Activated naive CD8-positive, alpha-beta T cell (primary cell): ENCODE measurements at regions not wholly inside any gene's neighbourhood (a gene's known extent, or its start where the extent isn't known, plus 50 kb on each side); places are given as distances from the start of the nearest gene placed in this dataset.

Source experiments
- H3K27ac Mint-ChIP-seq: one replicate; pipeline ENCODE4 v1.8.0; 2021; ENCODE audit warnings: mixed read lengths
- H3K27me3 Mint-ChIP-seq: one replicate; pipeline ENCODE4 v1.8.0; 2021; ENCODE audit warnings: mixed read lengths
- H3K36me3 Mint-ChIP-seq: one replicate; pipeline ENCODE4 v1.8.0; 2021; ENCODE audit warnings: mixed read lengths
- H3K4me1 Mint-ChIP-seq: one replicate; pipeline ENCODE4 v1.8.0; 2021; ENCODE audit warnings: low read depth, mixed read lengths
- H3K4me3 Mint-ChIP-seq: one replicate; pipeline ENCODE4 v1.8.0; 2021; ENCODE audit warnings: mild to moderate bottlenecking, mixed read lengths
- H3K9me3 Mint-ChIP-seq: one replicate; pipeline ENCODE4 v1.8.0; 2021; ENCODE audit warnings: low read depth, mixed read lengths

DNA sequence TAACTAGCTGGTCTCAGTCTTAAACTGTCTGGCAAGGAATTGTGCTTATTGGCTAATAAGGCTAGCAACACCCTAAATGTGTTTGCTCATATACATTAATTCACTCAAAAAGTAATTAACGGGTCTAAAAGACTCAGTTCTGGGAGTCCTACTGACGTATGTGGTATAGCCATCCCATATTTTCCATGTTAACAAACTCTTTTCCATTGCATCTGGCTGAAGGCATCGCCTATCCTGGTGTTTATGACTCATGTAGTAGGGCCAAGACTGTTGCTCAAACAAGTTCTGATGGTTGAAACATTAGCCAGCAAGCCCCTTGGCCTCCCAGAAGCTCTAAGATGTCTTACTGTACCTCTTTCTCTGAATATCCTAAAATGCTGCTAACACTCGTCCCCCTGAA, 98.5 kb downstream of the PHLDA1 start:
- no peaks in the 10 kb centered on the region for H3K36me3 Mint-ChIP-seq
- H3K27ac Mint-ChIP-seq, result peak overlapping the region; percentile 76
- peaks cover 29% of the 10 kb centered on the region for H3K4me1 Mint-ChIP-seq
- no peaks in the 10 kb centered on the region for H3K9me3 Mint-ChIP-seq
- H3K4me3 Mint-ChIP-seq, result no peak overlapping the region
- no peaks in the 10 kb centered on the region for H3K27me3 Mint-ChIP-seq

- Mint-ChIP-seq H3K4me3 (no peak overlapping the region), H3K36me3 (no peaks in the 10 kb centered on the region), H3K27me3 (no peaks in the 10 kb centered on the region), H3K4me1 (peaks cover 29% of the 10 kb centered on the region), H3K9me3 (peaks cover 5% of the 10 kb centered on the region), H3K27ac (peak overlapping the region; percentile 24)
Observed at GRCh38 chr12:75932241-75932640, 99.3 kb downstream of the PHLDA1 start.

DNA sequence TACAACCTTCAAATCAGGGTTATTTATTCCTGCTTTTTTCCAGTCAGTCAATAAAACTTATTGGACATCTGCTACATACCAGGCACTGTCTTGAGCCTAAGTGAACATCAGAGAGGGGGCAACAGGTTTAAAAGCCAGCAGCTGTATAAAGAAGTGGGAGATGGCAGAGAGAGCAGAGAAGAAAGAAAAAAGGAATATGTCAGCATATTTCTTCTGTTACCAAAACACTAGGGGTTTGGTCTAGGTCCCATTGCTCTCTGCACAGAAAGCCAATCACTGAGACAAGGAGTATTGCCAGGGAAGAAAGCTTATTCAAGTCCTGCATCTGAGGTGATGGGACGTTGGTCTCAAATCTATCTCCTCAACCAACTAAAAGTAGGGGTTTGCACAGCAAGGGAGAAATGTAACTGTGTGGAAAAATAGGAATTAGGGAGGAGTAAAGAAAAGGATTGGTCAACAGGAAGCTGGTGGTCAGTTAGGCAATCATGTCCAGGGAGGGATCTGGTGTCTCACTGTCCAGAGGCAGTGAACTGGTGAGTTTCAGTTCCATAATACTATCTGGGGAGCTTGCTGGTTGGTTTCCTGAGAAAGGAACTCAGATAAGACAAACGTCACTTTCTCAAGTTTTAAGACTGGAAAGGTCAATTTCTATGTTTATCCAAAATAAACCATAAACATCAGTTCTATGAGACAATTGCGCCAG, 107.5 kb downstream of the PHLDA1 start:
- peaks cover 7% of the 10 kb centered on the region for H3K36me3 Mint-ChIP-seq
- H3K4me3 Mint-ChIP-seq, result no peak overlapping the region
- H3K4me1 Mint-ChIP-seq, result peaks cover 9% of the 10 kb centered on the region
- H3K9me3 Mint-ChIP-seq, result peaks cover 13% of the 10 kb centered on the region
- no peaks in the 10 kb centered on the region for H3K27me3 Mint-ChIP-seq
- no peak overlapping the region for H3K27ac Mint-ChIP-seq

DNA sequence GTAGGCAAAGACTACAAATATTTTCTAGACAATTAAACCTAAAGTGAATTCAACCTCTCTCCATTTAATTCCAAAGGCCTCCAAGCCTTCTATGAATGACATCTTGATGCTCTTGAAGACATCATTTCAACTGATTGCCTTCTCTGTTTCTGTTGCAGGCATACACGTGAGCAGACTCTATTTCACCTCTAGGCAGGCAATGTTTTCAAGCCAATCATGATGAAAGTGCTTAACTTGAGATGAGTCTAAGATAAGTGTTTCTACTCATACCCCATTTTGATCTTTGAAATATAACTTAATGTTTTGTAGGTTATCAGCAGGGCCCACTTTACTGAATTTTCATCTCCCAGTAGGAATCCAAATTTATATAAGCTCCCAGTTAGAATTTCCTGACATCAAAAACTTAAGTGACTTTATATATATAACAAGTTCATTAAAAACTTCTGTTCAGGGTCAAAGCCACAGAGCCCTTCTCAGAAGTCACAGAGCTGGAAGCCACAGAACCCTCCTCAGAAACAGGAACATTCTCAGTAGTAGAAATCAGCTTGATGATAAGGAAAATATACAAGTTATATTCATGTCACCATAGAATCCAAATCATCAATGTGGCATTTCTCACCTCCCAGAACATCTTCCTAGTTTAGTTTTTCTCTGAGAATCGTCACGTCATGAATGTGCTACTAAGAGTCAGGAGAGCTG, 108.5 kb downstream of the PHLDA1 start:
- peaks cover 9% of the 10 kb centered on the region for H3K4me1 Mint-ChIP-seq
- H3K27me3 Mint-ChIP-seq, result no peaks in the 10 kb centered on the region
- peak overlapping the region; percentile 11 for H3K27ac Mint-ChIP-seq
- no peak overlapping the region for H3K4me3 Mint-ChIP-seq
- peaks cover 13% of the 10 kb centered on the region for H3K9me3 Mint-ChIP-seq
- peaks cover 7% of the 10 kb centered on the region for H3K36me3 Mint-ChIP-seq

DNA sequence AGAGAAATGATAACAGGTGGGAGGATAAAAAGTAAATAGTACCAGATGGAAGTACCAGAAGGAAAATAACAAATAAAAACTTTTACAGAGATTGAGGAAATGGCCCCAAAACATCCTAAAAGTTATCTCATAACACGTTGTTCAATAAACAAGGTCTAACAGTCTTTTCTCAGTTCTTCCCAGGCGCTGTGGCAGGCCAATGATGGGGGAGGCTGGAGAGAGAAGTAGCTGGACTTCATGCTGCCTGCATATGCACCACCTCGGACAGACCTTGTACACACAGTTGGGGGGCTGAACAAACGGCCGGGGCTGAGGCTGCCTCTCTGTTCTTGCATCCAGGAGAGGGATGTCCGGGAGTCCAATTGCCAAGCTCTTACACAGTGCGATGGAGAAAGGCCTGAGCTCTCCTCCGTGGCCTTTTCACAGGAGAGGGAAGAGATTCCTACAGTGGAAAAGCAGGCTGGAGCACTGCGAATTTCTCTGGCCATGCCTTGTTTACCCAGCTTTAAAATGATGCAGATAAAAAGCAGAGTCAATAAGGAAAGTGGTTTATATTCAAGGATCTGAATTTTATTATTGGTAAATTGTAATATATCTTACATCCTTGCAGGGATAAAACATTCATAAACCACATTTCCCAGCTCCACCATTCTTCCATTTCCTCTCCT, 109.8 kb downstream of the PHLDA1 start:
- Mint-ChIP-seq H3K4me1 (peaks cover 18% of the 10 kb centered on the region), H3K27ac (no peak overlapping the region), H3K27me3 (no peaks in the 10 kb centered on the region)

GRCh38 chr12:75917715-75918114, 113.9 kb downstream of the PHLDA1 start:
- H3K9me3 Mint-ChIP-seq, result peaks cover 1% of the 10 kb centered on the region
- H3K27ac Mint-ChIP-seq, result no peak overlapping the region
- H3K4me1 Mint-ChIP-seq, result peaks cover 34% of the 10 kb centered on the region

More for the DNA sequence above, 109.8 kb downstream of the PHLDA1 start:
- H3K9me3 Mint-ChIP-seq, result peaks cover 8% of the 10 kb centered on the region
- H3K4me3 Mint-ChIP-seq, result no peak overlapping the region
- H3K36me3 Mint-ChIP-seq, result peaks cover 7% of the 10 kb centered on the region

GRCh38 chr12:75917083-75917482, 114.5 kb downstream of the PHLDA1 start:
- H3K27me3 Mint-ChIP-seq, result no peaks in the 10 kb centered on the region
- H3K4me1 Mint-ChIP-seq, result peaks cover 35% of the 10 kb centered on the region
- H3K36me3 Mint-ChIP-seq, result no peaks in the 10 kb centered on the region
- H3K9me3 Mint-ChIP-seq, result no peaks in the 10 kb centered on the region
- peak overlapping the region; percentile 77 for H3K27ac Mint-ChIP-seq
- peak overlapping the region; percentile 8 for H3K4me3 Mint-ChIP-seq

More at GRCh38 chr12:75917715-75918114, 113.9 kb downstream of the PHLDA1 start:
- Mint-ChIP-seq H3K4me3 (no peak overlapping the region), H3K36me3 (no peaks in the 10 kb centered on the region), H3K27me3 (no peaks in the 10 kb centered on the region)

- H3K9me3 Mint-ChIP-seq, result no peaks in the 10 kb centered on the region
- H3K36me3 Mint-ChIP-seq, result no peaks in the 10 kb centered on the region
- no peak overlapping the region for H3K4me3 Mint-ChIP-seq
- peaks cover 38% of the 10 kb centered on the region for H3K4me1 Mint-ChIP-seq
- no peaks in the 10 kb centered on the region for H3K27me3 Mint-ChIP-seq
- peak overlapping the region; percentile 82 for H3K27ac Mint-ChIP-seq
Observed at GRCh38 chr12:75913502-75914351, 117.8 kb downstream of the PHLDA1 start.

GRCh38 chr12:75909714-75910656, 121.6 kb downstream of the PHLDA1 start:
- Mint-ChIP-seq H3K27me3 (no peaks in the 10 kb centered on the region), H3K4me3 (no peak overlapping the region), H3K27ac (no peak overlapping the region), H3K4me1 (peaks cover 24% of the 10 kb centered on the region), H3K36me3 (no peaks in the 10 kb centered on the region), H3K9me3 (no peaks in the 10 kb centered on the region)

GRCh38 chr12:75908961-75909605, 122.5 kb downstream of the PHLDA1 start:
- Mint-ChIP-seq H3K36me3 (no peaks in the 10 kb centered on the region), H3K4me1 (peaks cover 19% of the 10 kb centered on the region), H3K27ac (no peak overlapping the region), H3K4me3 (no peak overlapping the region), H3K27me3 (no peaks in the 10 kb centered on the region), H3K9me3 (no peaks in the 10 kb centered on the region)

GRCh38 chr12:75905922-75906321, 125.7 kb downstream of the PHLDA1 start:
- Mint-ChIP-seq H3K9me3 (no peaks in the 10 kb centered on the region), H3K27me3 (no peaks in the 10 kb centered on the region), H3K4me3 (no peak overlapping the region), H3K4me1 (peaks cover 2% of the 10 kb centered on the region), H3K36me3 (no peaks in the 10 kb centered on the region), H3K27ac (no peak overlapping the region)

DNA sequence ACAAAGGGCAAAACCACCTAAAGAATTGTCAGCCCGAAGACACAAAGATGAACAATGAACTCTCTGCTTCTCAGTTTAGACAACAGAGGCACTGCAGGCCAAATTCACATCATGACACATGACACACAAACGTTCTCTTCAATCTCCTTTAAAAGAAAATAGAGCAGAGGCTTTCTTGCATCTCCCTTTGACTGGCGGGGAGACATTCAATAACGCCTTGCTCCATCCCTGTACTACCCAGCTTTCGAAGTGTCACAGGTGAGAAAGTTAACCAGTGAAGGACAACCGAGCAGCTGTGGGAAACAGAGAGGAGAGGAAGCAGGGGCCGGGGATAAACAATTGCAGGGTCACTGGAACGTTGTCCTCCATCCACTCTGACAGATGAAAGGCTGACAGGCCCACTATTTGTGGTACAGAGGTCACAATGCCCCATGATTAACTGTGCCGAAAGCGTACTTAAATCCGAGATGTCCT, 130.8 kb downstream of the PHLDA1 start:
- Mint-ChIP-seq H3K4me1 (no peaks in the 10 kb centered on the region), H3K27me3 (no peaks in the 10 kb centered on the region), H3K4me3 (no peak overlapping the region), H3K27ac (no peak overlapping the region), H3K9me3 (no peaks in the 10 kb centered on the region), H3K36me3 (no peaks in the 10 kb centered on the region)

GRCh38 chr12:75900226-75900625, 131.3 kb downstream of the PHLDA1 start:
- no peak overlapping the region for H3K27ac Mint-ChIP-seq
- no peaks in the 10 kb centered on the region for H3K9me3 Mint-ChIP-seq
- H3K4me3 Mint-ChIP-seq, result no peak overlapping the region
- no peaks in the 10 kb centered on the region for H3K36me3 Mint-ChIP-seq
- H3K27me3 Mint-ChIP-seq, result no peaks in the 10 kb centered on the region
- no peaks in the 10 kb centered on the region for H3K4me1 Mint-ChIP-seq
